ENCODE measurements at regions not wholly inside any gene's neighbourhood (a gene's known extent, or its start where the extent isn't known, plus 50 kb on each side); places are given as distances from the start of the nearest gene placed in this dataset.
A peak's percentile ranks its signal among the peaks of the same experiment; 100 is the strongest.
"Not testable (repeated sequence)": the region's sequence is repeated elsewhere in the genome, so short reads cannot be mapped to it uniquely, and the experiment has no call there.

DNA sequence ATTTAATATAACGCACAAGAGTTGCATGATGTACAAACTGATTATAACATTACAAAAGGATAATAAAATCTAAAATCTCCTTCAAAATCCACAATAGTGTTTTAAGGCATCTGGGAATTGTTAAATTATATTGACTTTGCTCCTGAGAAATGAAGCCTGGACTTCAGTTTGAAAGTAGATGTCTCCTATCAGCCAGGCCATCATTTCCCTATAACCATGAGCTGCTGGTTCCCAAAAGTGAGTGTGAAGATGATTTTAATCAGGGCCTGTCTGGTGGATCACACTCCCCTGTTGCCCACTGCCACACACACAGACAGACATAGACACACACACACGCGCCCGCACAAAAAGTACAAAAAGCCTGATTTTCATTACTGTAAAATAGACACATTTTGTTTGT lies 480.7 kb downstream of the RPS29 start:
- no peak for DNase-seq

DNA sequence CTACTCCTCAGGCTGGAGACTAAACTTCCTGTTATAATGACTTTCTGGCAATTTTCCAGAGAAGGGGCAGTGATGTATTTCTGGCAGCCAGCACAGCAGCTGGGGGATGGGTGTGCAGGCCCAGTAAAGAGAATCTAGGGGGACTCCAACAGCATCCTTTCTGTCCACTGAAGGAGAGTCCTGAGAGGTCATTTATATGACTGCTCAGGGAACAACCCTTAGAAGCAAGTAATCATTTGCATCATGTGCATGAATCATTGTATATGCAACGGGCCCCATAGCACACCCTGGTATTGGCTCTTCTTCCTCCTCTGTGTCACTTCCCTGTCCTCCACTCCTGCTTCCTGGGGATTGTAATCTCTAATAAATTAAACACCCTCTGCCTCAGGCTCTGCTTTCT lies 493.8 kb downstream of the RPS29 start:
- DNase-seq: no peak

DNA sequence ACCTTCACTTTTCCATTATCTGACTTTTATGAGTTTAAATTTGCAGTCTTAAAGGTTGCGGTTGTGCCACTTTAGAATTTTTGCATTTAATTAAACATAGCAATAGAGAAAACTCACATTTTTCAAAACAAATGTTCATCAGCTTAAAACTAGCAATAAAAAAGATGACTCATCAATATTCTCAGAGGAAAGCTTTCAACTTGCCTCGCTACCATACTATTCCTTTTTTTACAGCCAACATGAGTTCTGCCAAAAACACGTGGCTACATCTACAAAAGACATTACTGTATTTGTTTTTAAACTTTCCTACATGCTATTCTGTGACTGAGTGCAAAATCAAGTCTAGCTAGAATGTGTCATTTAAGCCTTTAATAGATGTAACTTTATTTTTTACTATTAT lies 497.1 kb downstream of the RPS29 start:
- DNase-seq: no peak

DNA sequence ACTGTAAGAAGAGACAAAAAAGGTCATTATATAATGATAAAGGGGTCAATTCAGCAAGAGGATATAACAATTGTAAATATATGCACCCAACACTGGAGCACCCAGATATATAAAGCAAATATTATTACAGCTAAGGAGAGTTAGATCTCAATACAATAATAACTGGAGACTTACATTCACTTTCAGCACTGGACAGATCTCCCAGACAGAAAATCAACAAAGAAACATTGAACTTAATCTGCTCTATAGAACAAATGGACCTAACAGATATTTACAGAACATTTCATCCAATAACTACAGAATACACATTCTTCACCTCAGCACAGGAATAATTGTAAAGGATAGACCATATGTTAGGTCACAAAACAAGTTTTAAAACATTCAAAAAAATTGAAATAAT lies 512.9 kb downstream of the RPS29 start:
- DNase-seq: not testable (repeated sequence)

DNA sequence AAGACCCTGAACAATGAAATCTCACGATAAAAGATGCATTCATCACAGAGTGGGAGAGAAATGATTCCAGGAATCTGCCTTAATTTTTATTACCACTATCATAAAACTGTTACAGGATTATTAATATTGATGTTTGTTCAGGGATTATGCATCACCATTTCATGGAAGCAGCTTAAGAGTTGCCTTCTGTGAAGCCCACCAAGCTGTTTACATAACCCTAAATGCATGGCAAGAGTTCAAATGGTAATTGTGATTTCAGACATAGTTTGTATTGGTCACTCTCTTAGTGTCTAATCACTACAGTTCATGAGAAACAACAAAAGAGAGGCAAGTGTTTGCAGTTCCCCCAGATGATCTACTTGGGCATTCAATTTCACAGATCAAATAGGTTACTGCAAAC lies 527.7 kb downstream of the RPS29 start:
- no peak for DNase-seq

DNA sequence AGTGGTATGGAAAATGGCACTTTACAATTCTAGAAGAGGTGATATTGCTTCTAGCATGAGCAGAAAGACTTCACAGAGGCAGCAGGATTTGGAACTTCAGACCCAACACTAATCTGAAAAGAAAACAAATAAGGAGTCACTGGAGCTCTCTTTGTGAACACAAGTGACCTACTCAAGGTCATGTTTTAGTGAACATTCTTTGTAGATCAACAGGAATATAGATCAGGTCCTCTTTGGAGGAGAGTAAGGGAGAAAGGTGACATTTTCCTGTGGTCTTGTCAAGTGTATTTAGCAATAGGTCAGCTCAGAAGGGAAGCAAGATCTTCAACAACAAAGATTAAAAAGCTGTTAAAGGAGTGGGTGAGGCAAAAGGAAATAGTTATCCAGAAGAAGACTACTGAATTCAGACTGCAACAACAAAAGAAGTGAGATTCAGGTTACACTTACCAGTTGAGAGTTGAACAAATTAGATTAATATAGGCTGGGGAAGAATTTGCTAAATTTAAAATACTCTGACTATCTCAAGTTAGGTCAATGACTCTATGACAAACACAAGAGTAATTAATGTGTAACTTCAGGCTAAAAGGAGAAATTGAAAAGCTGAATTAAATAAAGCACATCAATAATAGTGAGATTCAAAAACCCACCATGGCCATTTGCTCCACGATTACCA lies 528.2 kb downstream of the RPS29 start:
- no peak for DNase-seq

DNA sequence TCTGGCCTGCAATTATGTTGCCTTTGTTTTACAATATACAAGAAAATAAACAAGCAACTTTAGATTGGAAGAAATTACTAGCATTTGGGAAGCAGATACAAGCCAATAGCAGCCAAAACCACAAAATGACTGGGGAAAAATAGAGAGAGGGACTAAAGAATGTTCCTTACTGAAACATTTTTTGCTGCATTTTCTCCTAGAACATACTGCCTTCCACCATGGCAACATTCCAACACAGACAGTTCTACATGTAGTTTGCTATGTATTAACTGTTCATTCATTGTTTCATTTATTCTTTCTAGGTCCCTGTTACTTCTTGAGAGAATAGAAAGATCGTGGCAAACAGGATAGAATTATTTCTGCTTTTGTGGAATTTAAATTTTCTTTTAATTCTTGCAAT lies 530.2 kb downstream of the RPS29 start:
- no peak for DNase-seq

DNA sequence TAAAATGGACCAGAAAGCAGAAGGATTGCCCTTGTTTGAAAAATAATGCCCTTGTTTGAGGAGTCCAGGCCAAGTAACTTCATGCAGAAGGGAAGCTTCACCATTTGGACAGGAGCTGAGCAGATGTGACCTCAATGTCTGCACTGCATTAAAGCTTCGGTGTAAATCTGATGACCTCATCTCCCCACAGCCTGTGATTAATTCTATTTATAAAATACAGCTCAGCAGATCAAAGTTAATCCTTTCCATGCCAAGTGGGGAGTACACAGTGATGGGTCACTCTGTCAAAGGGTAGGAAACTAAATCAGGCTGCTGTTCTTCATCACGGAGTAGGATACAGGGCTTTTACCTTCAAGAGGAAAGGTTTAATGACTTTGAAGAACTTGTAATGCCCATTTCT lies 533.7 kb downstream of the RPS29 start:
- no peak for DNase-seq

DNA sequence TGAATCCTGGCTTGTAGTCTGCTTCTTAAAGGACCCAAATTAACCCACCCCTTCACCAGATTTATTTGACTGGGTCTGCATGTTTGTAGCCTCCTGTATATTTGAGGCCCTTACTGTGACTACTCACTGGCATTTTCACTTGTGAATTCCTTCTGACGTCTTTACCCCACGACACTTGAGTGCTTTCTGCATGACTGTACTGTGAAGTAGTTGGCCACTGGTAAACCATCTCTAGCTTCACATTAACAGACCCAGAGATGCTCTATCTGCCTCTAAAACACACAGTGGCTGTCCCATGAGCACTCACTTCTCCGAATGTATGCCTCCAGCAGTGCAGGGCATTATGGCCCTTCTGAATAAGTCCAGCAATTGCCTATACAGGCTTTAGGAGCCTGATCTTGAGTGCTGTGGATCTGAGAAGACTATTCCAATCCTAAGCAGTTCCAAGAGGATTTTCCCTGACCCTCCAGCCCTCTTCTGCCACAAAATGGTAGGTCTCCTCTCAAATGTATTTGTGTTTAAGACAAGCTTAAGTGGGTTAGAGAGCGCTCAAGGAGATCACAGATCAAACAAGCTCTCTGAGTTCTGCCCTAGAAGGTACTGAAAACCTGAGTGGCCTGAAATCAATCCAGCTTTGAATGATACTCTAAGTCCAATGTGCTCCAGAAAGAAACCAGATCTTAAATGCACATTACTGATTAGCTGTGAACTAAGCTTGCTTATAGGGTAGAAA lies 534.7 kb downstream of the RPS29 start:
- DNase-seq: no peak

DNA sequence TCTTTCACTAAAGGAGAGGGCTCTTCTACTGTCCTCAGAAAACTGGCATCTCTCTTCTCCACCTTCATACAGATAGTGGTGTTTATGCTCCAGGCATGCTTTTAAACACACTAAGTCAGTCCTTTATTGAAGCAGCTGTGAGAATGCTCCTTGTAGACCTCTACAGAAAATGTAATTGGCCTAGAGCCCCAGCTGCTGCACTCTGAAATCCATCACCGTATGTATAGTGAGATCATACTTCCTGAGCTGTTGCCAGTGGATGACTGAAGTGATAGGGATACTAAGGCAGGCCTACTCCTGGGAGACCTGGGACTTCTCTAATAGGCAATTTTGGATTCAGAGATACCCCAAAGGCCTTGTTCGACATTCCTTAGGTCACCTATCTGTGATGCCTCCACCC lies 535.4 kb downstream of the RPS29 start:
- no peak for DNase-seq

DNA sequence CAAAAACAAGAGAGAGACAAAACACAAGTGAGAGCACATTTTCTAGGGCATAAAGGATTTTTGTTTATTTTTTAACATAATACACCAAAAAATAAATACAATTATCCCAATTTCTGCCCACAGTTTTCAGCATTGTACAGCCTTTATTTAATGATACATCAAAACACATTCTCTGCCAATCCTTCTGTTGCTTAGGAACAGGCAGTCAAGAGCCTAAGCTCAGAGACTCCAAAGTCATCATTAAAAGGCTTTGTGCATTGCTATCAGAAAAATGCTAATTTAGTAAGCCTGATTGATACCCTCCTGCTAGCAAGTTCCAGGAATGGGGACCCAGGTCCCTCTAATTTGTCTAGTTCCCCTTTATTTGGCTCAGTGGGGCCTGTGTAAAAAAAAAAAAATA lies 536.5 kb downstream of the RPS29 start:
- peak; percentile 18 for DNase-seq

DNA sequence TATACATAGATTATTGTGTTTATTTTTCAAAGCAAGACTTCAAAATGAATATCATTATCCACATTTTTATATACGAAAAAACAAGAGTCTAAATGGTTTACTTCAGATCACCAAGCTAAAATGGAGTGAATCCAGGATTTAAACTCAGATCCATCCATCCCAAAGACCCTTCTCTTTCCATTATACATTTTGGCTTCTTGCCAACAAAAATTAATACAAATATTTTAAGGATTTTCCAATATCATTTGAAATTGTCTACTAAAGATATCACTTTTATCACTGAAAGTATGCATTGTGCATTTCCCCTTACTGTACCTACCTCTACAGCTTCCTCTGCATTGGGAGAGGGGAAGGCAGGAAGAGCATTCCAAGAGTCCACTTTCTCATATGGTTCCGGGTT lies 541.2 kb downstream of the RPS29 start:
- DNase-seq: no peak

DNA sequence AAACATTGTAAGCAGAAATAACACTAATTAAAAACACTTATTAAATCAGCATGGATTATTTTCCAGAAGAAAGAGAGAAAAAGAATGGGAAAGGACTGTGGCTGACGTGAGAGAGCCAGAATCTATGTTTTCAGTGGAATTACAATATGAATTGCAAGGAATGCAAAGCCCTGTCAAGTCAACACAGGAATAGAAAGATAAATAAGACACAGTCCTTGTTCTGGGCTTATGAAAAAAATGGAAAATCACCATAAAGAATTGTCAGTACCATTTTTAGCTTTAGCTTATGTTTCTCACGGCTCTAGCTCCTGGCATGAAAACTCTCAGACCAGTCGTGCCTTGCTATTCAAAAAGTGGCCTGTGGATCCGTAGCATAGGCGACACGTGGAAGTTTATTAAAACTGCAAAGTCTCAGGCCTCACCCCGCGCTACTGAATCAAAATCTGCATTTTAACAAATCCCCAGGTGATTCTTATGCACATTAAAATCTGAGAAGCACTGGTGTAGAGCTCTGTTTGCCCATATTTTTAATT lies 549.1 kb downstream of the RPS29 start:
- no peak for DNase-seq

DNA sequence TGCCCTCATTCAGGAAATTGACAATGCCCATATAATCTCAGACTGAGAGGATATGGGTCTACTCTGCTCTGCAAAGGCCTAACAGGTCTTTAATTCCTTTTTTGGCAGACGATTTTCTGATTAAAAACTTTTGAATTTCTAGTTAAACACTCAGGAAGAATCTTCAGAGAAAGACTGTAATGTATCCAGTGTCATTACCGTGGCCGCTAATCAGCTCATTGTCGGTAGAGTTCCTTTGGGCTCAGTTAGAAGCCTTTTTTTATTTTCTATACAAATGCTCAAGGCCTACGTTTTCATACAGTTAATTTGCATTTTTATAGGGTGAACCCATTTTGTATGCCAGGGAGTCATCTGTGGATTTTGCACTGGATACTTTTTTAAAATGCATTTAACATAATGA lies 549.9 kb downstream of the RPS29 start:
- no peak for DNase-seq

DNA sequence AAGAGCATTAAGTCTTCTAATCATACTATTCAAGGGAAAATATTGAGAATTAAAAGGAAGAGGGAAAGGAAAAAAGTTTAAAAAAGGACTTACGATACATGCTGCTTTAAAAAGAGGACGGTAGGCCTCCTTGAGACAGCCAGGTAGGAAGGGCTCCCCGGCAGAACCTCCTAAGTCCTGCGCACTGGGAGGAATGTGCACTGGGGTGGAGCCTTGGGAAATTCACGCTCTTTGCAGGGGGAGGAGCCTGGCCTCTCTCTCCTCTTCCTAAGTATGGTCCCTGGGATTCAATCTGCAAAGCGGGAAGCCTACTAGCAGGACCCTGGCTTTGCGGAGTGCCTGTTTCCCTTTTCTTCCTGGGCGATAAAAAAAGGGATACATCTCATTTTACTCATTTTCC lies 553.0 kb downstream of the RPS29 start:
- no peak for DNase-seq

DNA sequence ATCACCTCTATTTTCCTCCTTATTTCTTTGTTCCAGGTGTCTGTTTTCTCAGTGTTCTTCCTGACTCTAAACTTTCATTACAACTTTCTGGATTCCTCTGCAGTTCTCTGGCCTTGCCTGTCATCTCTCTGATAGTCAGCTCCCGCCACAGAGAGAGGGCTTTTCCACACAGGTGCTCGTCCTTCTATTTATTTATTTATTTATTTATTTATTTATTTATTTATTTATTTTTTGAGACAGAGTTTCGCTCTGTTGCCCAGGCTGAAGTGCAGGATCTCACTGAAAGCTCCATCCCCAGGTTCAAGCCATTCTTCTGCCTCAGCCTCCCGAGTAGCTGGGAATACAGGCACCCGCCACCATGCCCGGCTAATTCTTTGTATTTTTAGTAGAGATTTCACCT lies 554.5 kb downstream of the RPS29 start:
- not testable (repeated sequence) for DNase-seq

DNA sequence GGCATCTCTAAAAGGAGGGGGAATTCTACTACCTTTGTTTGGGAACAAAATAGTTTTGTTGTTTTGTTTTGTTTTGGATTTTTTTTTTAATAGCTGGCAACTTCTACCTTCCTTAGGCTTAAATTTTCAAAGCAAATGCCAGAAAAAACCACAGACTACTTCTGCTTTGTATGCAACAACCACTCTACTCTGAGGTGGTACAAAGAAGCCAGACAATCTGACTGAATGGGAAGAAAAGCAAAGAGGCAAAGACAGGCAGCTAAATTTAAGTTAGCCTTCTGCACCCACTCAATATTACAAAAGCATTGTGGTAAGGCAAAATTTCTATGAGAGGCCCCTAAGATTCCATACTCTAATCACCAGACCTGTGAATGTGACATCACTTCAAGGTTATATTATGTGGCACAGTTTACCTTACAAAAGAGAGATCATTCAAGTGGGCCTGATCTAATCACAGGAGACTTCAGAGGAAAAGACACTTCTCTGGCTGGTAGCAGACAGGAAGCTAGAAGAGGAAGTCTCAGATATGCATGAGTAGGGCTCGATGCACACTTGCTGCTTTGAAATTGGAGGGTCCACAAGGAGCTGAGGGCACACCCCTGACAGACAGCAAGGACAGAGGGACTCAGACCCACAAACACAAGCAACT lies 566.6 kb downstream of the RPS29 start:
- DNase-seq: no peak

DNA sequence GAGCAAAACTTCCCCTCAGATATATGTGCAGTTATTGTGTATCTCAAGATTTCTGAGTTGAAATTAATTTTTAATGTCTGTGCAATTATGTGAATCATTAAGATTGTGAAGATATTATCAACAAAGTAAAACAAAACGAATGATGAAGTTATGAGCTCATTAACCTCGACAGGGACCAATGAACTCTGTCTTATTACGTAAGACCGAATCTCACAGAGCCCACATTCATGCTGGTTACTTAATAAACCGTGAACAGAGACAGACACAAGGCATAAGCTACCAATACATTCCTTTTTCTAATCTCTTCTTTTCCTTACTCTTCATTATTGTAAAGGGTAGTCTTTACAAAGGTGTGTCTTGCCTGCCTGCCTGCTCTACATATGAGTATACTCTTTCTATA lies 568.7 kb downstream of the RPS29 start:
- no peak for DNase-seq

DNA sequence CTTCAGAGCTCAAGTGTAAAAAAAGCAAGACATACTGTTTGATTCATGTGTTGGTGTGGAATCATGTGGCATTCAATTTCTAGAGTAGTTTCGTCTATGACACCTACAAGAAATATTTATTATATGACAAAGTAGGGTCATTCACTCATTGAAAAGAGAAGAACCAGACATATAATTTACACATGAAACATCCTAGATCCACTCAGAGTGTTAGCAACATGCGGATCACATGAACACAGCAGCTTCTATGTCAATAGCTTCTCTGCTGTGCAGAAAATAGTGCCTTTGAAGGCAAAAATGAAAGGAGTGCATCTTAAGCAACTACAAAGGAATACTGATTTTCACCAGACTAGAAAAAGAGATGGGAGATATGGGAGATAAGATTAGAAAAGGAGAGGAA lies 569.8 kb downstream of the RPS29 start:
- DNase-seq: no peak

DNA sequence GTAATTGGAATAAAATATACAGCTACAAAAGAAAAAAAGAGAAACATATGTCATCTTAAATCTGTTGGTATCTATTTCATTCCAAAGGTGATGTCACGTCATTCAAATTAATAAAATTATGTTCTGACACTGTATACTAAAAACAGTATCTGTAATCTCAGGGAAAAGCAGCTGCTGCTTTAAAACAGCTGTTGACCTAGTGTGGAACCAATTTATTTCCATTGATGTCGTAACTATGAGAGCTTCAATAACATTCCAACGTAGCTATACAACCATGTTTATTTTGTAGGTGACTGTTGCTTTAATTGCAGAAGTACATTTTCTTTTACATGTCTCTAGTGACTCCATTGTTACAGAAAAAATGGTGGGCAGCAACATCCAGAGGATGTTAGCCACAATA lies 571.7 kb downstream of the RPS29 start:
- DNase-seq: no peak

DNA sequence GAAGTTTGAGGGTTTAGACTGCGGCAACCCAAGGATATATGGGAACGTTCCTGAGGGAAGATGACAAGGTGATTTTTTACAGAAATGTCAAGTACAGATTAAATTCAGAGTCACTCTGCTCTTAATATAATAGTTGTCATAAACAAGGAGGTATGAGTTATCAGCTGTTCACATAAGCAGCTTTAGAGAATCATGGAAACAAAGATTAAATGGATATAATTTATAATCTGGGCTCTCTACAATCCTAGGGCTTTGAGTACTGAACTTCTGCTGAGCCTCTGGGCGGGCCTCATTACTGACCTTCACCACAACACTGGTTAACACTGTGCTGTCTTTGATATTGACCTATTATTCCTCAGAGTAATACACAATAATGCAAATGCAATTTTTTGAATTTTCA lies 577.8 kb downstream of the RPS29 start:
- DNase-seq: no peak

DNA sequence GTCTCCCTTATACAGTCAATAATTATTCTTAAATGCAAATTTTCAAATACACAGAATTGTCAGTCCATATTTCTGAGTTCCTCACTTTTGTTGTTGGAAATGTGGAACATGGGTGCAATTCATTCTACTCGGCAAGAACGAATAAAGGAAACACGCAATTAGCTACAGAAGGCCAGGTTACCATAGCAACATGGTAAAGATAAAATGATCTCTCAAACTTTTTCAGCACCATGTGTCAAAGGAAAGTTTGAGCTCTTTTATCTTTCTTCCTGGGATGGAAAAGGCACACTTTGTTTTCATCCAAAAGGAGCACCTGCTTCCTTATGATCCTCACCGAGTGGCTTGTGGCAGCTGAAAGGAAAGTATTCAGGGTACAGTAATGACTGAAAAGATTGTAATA lies 595.0 kb downstream of the RPS29 start:
- DNase-seq: no peak

DNA sequence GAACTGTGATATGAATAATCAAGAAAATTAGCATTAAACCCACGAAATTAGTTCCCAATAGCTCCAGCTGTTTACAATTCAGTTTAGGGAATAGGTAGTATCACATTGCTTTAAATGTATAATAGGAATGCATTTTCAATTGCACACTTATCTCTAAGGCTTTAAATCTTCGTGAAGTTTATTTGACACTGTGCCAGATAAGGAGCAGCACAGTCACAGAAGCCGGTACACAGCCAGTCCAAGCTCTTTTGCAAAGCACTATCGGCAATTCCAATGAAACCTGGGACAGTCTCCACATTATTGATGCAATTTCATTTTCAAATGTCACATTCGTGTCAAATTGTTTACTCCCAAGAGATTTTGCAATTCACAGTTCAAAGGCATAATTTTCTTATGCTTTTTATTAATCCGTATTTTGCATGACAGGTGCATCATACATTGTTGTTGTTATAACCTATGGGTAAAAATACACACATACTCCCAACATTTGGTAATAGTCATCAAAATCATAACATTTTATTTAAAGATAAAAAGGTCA lies 602.8 kb downstream of the RPS29 start:
- DNase-seq: no peak

DNA sequence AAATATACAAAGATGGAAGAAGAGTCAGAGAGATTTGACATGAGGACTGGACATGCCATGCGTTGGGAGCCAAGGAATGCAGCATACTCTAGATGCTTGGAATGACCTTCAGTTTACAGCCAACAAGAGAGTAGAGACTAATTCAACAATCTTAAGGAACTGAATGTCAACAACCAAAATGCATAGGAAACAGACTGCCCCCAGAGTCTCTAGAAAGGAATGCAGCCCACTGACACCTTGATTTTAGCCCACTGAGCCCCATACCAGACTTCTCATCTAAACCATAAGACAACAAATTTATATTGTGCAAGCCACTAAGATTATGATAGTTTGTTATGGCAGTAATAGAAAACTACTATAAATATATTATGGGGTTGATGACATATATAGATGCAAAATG lies 611.2 kb downstream of the RPS29 start:
- no peak for DNase-seq

Data from NCI-H1092 treated with DMSO at 0.1 percent for 48 hours (cell line).